Eye (tissue), 1 donor: ENCODE measurements at regions not wholly inside any gene's neighbourhood (a gene's known extent, or its start where the extent isn't known, plus 50 kb on each side); places are given as distances from the start of the nearest gene placed in this dataset.
"Not testable (repeated sequence)": the region's sequence is repeated elsewhere in the genome, so short reads cannot be mapped to it uniquely, and the experiment has no call there.

ENCODE experiments used
- DNase-seq: peaks from one replicate; pipeline ENCODE4 v3.0.0-alpha.2; 2015

GRCh38 chr11:49823188-49823587 is 129.0 kb upstream of the OR4C13 start:
- DNase-seq, result not testable (repeated sequence)

- DNase-seq, result not testable (repeated sequence)
These were observed 101.7 kb upstream of the OR4C13 start for GRCh38 chr11:49850541-49850940.

DNA sequence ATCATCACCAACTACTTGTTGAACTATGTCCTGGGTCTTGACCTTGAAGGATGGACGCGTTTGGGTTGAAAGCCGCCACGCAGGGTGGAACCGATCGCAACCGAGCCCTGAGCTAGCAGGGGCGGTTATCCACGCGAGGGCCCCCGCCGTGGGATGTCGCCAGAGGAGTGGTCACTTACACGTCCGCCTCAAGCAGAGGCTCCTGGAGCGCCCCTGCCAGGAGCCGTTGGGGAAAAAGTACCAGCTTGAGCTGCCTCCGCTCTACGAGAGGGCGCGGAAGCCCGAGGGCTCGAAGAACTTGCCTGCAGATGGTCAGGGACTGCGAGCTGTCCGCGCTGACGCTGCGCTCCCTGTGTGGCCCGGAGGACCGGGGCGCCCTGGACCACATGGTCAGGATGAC is 100.7 kb upstream of the OR4C13 start:
- no peak for DNase-seq

DNA sequence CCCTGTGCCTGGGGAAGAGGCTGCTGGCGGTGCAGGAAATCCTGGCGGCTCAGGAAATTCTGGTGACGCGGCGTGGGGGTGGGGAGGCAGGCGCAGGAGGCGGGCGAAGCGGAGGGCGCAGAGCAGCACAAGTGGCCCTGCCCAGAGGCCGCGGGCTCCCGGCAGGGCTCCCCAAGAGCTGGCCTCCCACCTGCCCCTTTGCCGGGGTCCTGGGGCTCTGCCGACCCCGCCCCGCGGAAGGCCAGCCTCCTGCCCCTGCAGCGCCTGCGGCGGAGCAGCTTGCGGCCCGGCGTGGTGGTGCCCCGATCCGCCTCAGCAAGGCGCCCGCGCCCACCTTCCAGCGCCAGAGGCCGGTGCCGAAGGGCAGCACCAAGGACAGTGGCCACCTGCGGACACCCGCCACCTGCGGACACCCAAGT is 100.2 kb upstream of the OR4C13 start:
- DNase-seq, result no peak

- DNase-seq, result not testable (repeated sequence)
These were observed 63.3 kb upstream of the OR4C13 start for GRCh38 chr11:49888875-49889274.

DNA sequence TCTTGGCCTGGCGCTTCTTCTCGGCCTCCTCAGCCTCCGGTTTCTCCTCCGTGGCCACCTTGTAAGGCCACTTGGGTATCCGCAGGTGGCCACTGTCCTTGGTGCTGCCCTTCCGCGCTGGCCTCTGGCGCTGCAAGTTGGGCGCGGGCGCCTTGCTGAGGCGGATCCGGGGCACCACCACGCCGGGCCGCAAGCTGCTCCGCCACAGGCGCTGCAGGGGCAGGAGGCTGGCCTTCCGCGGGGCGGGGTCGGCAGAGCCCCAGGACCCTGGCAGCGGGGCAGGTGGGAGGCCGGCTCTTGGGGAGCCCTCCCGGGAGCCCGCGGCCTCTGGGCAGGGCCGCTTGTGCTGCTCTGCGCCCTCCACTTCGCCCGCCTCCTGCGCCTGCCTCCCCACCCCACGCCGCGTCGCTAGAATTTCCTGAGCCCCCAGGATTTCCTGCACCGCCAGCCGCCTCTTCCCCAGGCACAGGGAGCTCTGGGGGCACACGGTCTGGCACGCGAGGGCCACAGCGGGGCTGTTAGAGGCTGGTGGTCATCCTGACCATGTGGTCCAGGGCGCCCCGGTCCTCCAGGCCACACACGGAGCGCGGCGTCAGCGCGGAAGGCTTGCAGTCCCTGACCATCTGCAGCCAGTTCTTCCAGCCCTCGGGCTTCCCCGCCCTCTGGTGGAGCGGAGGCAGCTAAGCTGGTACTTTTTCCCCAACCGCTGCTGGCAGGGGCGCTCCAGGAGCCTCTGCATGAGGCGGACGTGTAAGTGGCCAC is 60.1 kb upstream of the OR4C13 start:
- not testable (repeated sequence) for DNase-seq

DNA sequence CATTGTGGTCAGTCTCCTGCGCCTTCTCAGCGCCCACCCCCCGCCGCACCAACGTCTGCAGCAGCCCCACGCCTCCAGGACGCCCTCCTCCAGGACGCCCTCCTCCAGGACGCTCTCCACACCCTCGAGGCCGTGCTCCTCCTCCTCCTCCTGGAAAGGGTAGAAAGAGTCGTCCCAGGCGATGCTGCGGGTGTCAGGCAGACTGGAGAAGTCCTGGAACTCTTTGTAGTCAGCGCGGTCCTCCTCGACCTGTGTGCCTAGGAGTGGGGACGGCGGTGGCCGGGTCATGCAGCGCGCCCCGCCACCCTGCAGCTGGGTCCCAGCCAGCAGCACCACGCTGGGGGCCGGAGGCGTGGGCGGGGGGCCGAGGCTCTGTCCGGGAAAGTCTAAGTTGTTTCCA is 58.7 kb upstream of the OR4C13 start:
- not testable (repeated sequence) for DNase-seq
